ENCODE measurements at regions not wholly inside any gene's neighbourhood (a gene's known extent, or its start where the extent isn't known, plus 50 kb on each side); places are given as distances from the start of the nearest gene placed in this dataset.
A peak's percentile ranks its signal among the peaks of the same experiment; 100 is the strongest.

DNA sequence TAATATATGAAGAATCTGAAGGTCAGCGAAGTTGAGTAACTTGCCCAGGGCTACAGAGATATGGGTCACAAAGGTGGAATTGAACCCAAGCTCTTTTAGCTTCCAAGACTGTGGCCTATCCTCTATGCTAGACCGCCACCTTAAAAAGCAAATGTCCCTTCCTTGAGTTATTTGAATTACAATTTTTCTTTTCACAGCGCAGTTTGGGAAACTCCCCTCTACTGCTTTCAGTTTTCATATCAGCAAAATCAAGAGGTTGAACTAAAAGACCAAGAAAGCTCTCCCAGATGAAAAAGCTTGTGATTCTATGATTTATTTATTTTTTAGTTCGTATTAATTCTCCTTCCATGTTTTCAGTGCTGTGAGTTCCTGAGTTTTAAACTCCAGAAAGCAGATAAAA is 174.5 kb upstream of the C1QTNF7 start:
- no peak for DNase-seq
- no peaks in the 10 kb centered on the region for H3K36me3 ChIP-seq (ENCODE audit: insufficient read depth in 1 of 2, low read depth in 1 of 2)
- H3K9me3 ChIP-seq, result no peaks in the 10 kb centered on the region
- H3K4me3 ChIP-seq, result no peak overlapping the region
- H3K27ac ChIP-seq, result no peak overlapping the region
- intact Hi-C loops (cut with DNase I), result no loop called here
- H3K4me1 ChIP-seq, result no peaks in the 10 kb centered on the region
- no peaks in the 10 kb centered on the region for H3K27me3 ChIP-seq (ENCODE audit: insufficient read depth in 3 of 3, low read length in 2 of 3)
- TF ChIP-seq, protein P1, sequence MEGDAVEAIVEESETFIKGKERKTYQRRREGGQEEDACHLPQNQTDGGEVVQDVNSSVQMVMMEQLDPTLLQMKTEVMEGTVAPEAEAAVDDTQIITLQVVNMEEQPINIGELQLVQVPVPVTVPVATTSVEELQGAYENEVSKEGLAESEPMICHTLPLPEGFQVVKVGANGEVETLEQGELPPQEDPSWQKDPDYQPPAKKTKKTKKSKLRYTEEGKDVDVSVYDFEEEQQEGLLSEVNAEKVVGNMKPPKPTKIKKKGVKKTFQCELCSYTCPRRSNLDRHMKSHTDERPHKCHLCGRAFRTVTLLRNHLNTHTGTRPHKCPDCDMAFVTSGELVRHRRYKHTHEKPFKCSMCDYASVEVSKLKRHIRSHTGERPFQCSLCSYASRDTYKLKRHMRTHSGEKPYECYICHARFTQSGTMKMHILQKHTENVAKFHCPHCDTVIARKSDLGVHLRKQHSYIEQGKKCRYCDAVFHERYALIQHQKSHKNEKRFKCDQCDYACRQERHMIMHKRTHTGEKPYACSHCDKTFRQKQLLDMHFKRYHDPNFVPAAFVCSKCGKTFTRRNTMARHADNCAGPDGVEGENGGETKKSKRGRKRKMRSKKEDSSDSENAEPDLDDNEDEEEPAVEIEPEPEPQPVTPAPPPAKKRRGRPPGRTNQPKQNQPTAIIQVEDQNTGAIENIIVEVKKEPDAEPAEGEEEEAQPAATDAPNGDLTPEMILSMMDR (IDR thresholded peaks at IDR 0.05), result no peak
- no peak for ATAC-seq
- 77 to 86% (median 81%) methylated on average over 4 of the region's 4 CpGs for WGBS, 3 donors

DNA sequence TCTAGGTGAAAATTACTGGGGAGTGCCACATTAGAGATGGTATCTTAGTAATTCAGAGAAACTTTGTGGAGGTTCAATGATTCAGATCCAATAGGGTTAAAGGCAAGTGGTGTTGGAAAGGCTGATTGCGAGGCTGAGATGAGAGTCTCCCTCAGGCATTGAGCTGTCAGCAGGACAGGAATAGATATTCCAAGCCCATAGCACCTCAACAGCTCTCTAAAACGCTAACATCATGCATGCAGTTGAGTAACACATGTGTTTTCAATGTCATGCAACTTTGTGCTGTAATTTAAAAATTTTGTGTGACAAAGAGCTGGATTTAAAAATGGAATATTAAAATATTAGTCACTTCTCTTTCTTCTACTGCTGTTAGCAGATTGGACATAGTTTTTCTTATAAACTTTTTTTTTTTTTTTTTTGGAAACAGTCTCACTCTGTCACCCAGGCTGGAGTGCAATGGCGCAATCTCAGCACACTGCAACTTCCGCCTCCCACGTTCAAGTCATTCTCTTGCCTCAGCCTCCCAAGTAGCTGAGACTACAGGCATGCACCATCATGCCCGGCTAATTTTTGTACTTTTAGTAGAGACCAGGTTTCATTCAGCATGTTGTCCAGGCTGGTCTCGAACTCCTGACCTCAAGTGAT is 173.5 kb upstream of the C1QTNF7 start:
- DNase-seq (peak in 1 of 2 donors; percentile 59), ATAC-seq (no peak)
- H3K4me1 ChIP-seq, result no peaks in the 10 kb centered on the region
- 57 to 76% (median 67%) methylated on average over 7 of the region's 7 CpGs for WGBS, 3 donors
- H3K36me3 ChIP-seq (ENCODE audit: insufficient read depth in 1 of 2, low read depth in 1 of 2), result no peaks in the 10 kb centered on the region
- no peak overlapping the region for H3K4me3 ChIP-seq
- no peak overlapping the region for H3K27ac ChIP-seq
- H3K27me3 ChIP-seq (ENCODE audit: insufficient read depth in 3 of 3, low read length in 2 of 3), result no peaks in the 10 kb centered on the region
- intact Hi-C loops (cut with DNase I), result no loop called here
- TF ChIP-seq, protein P1 (IDR thresholded peaks at IDR 0.05), result no peak
- H3K9me3 ChIP-seq, result no peaks in the 10 kb centered on the region

DNA sequence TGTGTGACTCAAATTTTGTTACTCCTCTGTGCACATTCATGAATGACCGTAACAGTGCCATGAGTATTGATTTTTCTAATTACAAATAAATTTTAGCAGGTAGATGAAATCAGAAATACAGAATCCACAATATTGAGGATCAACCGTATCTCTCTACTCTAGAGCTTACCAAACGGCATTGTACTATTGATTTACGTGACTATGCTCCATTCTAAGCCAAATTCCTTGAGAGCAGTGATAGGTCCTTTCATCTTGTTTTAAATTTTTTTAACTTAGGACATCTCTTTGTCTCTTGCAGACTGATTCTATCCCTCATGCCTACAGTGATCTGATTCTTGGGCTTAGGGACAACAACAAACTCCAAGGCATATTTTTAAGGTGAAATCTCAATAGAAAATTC is 172.3 kb upstream of the C1QTNF7 start:
- no peak for ATAC-seq
- 70 to 84% (median 82%) methylated on average over 4 of the region's 4 CpGs for WGBS, 3 donors
- Histone ChIP-seq H3K36me3 (ENCODE audit: insufficient read depth in 1 of 2, low read depth in 1 of 2) (no peaks in the 10 kb centered on the region), H3K4me3 (no peak overlapping the region), H3K9me3 (no peaks in the 10 kb centered on the region), H3K4me1 (no peaks in the 10 kb centered on the region), H3K27ac (no peak overlapping the region), H3K27me3 (ENCODE audit: insufficient read depth in 3 of 3, low read length in 2 of 3) (no peaks in the 10 kb centered on the region)
- TF ChIP-seq, protein P1 (IDR thresholded peaks at IDR 0.05), result no peak
- DNase-seq, result no peak
- intact Hi-C loops (cut with DNase I), result no loop called here

DNA sequence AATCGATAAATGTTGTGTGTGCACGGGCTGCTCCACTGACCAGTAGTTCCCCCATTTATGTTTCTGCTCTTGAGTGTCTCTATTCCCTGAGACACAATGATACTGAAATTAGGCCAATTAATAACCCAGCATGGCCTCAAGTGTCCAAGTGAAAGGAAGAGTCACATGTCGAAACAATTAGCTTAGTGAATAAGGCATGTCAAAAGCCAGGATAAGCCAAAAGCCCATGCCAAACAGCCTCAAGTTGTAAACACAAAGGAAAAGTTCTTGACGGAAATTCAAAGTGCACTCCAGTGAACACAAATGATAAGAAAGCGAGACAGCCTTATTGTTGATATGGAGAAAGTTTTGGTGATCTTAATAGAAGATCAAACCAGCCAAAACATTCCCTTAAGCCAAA is 167.1 kb upstream of the C1QTNF7 start:
- TF ChIP-seq, protein P1 (IDR thresholded peaks at IDR 0.05), result no peak
- Histone ChIP-seq H3K27me3 (ENCODE audit: insufficient read depth in 3 of 3, low read length in 2 of 3) (no peaks in the 10 kb centered on the region), H3K36me3 (ENCODE audit: insufficient read depth in 1 of 2, low read depth in 1 of 2) (no peaks in the 10 kb centered on the region), H3K27ac (no peak overlapping the region), H3K4me3 (no peak overlapping the region), H3K4me1 (no peaks in the 10 kb centered on the region), H3K9me3 (peaks cover 5% of the 10 kb centered on the region)
- no peak for ATAC-seq
- intact Hi-C loops (cut with DNase I), result no loop called here
- no peak for DNase-seq
- WGBS, 3 donors, result 39 to 50% (median 40%) methylated on average over 5 of the region's 5 CpGs

DNA sequence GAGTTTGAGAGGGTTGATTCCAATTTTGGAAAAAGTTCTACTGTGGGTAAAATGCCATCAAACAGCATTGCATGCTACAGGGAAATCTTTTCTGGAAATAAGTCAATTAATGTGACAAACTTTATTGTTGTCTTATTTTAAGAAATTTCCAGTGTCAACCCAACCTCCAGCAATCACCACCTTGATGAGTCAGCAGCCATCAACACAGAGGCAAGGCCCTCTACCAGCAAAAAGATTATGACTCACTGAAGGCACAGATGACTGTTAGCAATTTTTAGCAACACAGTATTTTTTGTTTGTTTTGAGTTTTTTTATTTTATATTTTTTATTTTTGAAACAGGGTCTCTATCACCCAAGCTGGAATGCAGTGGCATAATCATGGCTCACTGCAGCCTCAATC is 165.4 kb upstream of the C1QTNF7 start:
- Histone ChIP-seq H3K27me3 (ENCODE audit: insufficient read depth in 3 of 3, low read length in 2 of 3) (no peaks in the 10 kb centered on the region), H3K4me1 (no peaks in the 10 kb centered on the region), H3K27ac (no peak overlapping the region), H3K36me3 (ENCODE audit: insufficient read depth in 1 of 2, low read depth in 1 of 2) (no peaks in the 10 kb centered on the region), H3K9me3 (peaks cover 14% of the 10 kb centered on the region), H3K4me3 (no peak overlapping the region)
- ATAC-seq (no peak), DNase-seq (no peak)
- TF ChIP-seq, protein P1 (IDR thresholded peaks at IDR 0.05), result no peak
- intact Hi-C loops (cut with DNase I), result no loop called here

All from psoas muscle (tissue), 7 donors.